ENCODE measurements at regions not wholly inside any gene's neighbourhood (a gene's known extent, or its start where the extent isn't known, plus 50 kb on each side); places are given as distances from the start of the nearest gene placed in this dataset.

DNA sequence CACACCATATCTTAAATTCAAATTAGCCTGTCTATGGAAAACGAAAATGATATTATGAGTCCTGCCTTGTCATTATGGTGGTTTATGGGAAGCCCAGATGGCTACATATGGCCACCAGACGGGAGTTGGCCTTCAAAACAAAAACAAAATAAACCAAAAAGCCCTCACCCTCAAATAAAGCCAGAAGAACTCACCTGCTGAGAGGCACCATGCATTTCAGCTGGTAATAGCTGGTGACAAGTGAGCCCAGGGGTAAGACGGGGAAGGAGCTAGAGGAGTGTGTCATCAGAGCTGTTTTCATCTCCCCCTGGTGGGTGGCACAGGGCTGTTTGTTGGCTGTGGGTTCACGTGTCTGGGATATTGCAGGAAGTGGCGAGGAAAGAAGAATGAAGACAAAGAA is 152.9 kb downstream of the EFNB2 start:
- no peak for DNase-seq (ENCODE audit: low read depth)

- no peak for DNase-seq (ENCODE audit: low read depth)
Observed at GRCh38 chr13:106381091-106381490, 154.4 kb downstream of the EFNB2 start.

DNA sequence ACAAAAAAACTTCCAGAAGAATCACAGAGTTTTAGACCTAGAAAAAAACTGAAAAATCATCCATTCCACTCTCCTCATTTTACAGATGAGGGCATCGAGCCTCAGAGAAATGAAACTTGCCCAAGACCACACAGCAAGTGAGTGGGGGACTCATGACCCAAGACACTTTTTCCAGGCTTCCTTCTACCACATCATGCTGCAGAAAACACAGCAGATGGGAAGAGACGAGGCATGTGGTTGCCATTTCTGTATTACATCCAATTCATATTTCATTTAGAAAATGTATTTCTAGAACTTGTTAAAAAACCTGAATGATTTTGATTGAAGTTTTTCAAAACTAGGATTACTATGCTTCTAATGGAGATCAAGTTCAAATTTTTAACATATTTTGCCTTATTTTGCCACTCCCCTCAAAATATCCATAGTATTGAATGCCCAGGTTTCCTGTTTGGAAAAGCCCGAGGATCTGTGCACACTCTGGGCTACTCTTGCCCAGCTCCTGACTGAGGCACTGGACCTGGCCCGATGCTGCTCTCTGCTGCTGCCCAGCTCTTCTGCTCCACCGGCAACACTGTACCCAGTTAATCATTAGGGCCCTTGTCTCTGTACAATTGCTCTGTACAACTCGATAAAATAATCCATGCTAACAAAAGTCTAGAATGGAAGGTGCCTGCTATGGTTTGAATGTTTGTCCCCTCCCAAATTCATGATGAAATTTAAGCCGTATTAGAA is 157.4 kb downstream of the EFNB2 start:
- no peak for DNase-seq (ENCODE audit: low read depth)

DNA sequence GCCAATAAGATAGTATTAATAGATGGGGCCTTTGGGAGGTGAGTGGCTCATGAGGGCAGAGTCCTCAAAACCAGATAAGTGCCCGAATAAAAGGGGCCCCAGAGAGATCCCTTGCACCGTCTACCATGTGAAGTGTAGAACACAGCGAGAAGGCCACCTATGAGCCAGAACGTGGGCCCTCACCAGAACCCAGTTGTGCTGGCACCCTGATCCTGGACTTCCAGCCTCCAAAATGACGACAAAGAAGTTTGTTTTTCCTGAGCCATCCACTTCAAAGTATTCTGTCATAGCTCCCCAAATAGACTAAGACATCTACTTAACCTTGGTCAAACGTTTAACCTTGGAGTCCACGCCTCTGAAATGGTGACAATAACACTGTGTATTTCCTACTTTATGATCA is 158.1 kb downstream of the EFNB2 start:
- DNase-seq (ENCODE audit: low read depth): no peak

GRCh38 chr13:106376401-106377112 is 158.9 kb downstream of the EFNB2 start:
- DNase-seq (ENCODE audit: low read depth): no peak

DNA sequence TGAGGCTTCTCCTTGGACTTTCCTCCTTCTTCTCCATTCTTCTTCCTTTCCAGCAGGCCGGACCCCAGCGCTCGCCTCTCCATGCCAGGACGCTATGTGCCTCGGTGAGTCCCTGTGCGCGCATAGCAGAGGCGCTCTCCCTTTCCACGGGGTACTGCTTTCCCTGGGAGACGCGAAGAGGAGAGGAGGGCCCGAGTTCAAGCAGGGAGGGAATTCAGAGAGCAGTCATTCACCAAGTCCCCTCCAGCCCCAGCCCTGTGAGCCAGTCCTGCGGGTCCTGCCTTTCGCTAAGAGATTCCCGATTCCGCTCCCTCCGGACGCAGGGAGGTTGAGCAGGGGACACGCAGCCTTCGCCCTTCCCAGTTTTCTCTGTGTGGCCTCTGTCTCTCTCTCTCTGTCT is 160.4 kb downstream of the EFNB2 start:
- DNase-seq (ENCODE audit: low read depth): no peak

DNA sequence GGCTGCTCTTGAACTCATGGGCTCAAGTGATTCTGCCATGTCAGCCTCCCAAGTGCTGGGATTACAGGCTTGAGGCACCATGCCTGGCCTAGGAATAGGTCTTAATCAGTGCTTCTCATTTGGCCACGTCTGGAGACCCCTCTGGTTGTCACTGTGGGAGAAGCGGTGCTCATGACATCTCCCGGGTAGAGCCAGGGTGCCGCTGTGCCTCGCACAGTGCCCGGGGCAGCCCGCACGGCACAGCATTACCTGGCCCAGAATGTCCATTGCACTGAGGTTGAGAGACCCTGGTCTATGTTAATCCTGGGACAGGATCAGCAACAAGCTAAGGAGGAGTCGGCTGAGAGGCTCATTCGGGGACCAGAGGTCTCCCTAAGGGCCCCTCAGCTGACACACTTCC is 160.8 kb downstream of the EFNB2 start:
- DNase-seq (ENCODE audit: low read depth): no peak

- no peak for DNase-seq (ENCODE audit: low read depth)
Observed at GRCh38 chr13:106373989-106374572, 161.4 kb downstream of the EFNB2 start.

- no peak for DNase-seq (ENCODE audit: low read depth)
Observed at GRCh38 chr13:106373304-106373988, 162.0 kb downstream of the EFNB2 start.

DNA sequence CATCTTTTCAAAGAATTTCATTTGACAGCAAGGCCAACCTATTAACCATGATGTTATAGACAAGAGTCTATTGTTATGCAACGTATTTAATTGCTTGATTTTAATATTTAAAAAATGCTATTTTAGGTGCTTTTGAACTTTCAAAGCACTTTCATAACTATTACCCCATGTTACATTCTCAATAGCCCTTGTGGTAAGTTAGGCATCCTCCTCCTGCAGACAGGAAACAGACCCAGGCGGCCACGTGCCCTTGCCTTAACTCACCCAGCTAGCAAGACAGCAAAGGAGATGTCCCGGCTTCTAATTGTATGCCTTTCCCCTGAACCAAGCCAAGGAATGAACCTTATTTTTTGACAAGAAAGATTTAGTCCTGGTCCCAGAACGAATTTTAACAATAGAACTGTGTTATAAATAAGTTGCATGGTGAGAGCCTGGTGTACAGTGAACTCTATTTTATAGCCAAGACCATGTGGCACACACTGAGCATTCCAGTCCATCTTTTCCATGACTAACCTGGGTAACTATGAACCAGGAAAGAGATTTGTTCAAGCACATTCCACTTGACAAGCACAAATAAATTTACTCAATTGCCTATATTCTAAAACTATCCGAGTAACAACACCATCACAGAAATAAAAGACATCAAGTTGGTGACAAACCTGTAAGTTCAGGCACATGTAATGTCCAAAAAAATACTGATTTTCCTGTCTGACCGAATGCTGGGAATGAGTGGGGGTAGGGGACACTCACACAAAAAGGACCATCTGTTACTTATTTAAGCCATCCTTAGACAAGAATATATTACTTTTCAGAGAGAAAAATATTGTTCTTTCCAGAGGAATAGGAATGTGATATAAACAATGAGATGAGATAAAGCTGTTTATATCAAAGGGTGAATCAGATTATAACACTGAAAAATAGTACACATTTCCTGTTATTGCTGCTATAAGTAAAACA is 163.0 kb downstream of the EFNB2 start:
- DNase-seq (ENCODE audit: low read depth): no peak

- no peak for DNase-seq (ENCODE audit: low read depth)
Observed at GRCh38 chr13:106371024-106371423, 164.4 kb downstream of the EFNB2 start.

- DNase-seq (ENCODE audit: low read depth): no peak
Observed at GRCh38 chr13:106369858-106370257, 165.6 kb downstream of the EFNB2 start.

GRCh38 chr13:106369091-106369490 is 166.4 kb downstream of the EFNB2 start:
- no peak for DNase-seq (ENCODE audit: low read depth)

DNA sequence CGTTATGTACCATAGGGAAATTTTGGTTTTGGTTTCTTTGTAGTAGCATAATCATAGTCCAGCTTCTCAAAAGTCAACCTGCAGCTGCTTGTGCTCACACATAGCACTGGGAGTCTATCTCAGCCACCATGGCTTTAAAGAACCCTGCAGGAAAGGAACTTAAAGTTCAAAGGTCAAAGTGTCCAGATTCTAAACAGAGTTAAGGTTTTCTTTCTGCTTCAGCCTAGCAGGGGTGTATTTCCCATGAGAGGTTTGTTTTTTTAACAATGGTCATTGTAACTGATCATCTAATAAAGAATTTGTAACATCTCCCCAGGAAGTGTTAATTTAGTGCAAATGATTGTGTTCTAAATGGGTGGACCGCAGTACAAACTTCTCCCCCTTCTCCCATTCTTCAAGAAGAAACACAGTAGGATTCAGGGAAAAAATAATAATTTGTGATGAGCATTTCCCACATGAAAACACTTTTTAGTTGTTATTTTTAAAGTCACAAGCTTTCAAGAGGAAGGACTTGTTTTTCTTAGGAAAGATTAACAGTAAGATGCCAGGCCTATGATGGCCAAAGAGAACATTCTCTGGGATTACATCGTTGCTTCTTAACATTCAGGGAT is 168.0 kb downstream of the EFNB2 start:
- no peak for DNase-seq (ENCODE audit: low read depth)

- DNase-seq (ENCODE audit: low read depth): no peak
Observed at GRCh38 chr13:106362707-106363106, 172.8 kb downstream of the EFNB2 start.

- no peak for DNase-seq (ENCODE audit: low read depth)
Observed at GRCh38 chr13:106361621-106362020, 173.8 kb downstream of the EFNB2 start.

DNA sequence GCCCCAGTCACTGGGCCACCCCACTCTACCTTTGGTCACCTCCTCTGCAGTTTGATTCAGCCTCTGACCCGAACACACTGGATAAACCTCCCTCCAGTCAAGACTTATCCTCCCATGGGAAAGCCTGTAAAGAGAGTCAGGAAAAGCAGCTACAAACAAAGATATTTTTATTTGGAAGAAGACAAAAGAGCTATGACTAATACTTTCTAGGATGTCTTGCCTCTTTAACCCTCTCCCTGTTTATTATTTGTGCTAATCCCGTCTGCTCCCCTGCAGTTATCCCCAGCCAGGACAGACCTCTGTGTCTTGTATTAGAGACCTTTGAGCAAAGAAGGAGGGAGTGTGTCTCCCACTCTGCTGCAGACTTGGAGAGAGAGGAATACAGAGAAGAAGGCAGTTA is 178.3 kb downstream of the EFNB2 start:
- DNase-seq (ENCODE audit: low read depth): no peak

DNA sequence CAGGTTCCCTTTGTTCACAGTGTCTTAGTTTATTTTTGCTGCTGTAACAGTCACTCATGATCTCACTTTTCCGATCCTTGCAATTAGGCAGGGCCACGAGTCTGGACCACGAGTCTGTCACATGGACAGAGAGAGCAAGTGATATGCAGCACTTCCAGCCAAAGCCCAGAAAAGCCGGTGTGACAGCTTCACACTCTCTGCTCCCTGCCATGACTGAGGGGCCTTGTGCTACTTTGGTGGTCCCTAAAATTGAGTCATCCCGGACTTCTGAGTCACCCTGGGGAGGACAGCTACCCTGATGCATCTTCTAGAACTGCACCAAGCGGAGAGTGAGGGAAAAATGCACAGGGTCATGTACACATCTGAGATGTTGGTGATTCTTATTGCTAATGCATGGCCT is 179.6 kb downstream of the EFNB2 start:
- DNase-seq (ENCODE audit: low read depth): no peak

DNA sequence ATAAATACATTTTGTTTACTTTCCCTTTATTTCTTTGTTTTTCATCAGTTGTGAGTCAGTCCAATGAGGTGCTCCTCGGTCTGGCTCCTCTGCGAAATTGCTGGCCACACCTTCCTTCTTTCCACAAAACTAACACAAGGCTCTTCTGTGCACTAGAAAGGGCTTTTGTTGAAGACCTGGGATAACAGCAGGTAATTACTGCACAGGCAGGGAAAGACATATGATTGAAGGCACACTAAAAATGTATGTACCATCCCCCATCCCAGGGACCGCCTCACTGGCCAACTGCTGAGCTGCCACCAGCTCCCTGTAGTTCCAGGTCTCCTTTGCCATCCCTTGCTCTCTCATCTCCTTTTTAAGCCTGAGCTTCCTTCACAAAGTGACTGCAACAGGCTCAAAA is 180.5 kb downstream of the EFNB2 start:
- no peak for DNase-seq (ENCODE audit: low read depth)

DNA sequence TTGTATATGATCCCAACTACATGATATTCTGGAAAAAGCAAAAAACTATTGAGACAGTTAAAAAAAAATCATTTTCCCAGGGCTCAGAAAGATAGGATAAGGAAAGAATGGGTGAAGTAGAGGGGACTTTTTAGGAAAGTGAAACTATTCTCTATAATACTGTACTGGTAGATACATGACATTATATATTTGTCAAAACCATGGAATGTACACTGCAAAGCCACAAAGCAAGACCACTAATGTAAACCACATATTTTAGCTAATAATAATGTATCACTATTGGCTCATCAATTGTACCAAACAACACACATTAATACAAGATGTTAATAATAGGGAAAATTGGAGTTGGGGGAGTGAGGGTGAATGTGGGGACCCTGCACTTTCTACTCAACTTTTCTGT is 182.6 kb downstream of the EFNB2 start:
- no peak for DNase-seq (ENCODE audit: low read depth)

- no peak for DNase-seq (ENCODE audit: low read depth)
Observed at GRCh38 chr13:106351251-106351650, 184.2 kb downstream of the EFNB2 start.

Measured in stimulated activated CD8-positive, alpha-beta memory T cell treated with anti-CD3 and anti-CD28 coated beads, Interleukin-7, amount 100 ng/mL, for 24 hours (primary cell).